ENCODE measurements at regions not wholly inside any gene's neighbourhood (a gene's known extent, or its start where the extent isn't known, plus 50 kb on each side); places are given as distances from the start of the nearest gene placed in this dataset.

GRCh38 chr18:52002600-52002999 lies 337.4 kb upstream of the DCC start:
- Histone ChIP-seq H3K4me1 (replicated peaks in 1 of 4; ENCODE audit: control insufficient read depth in 3 of 4, insufficient read depth in 4 of 4, low read length in 3 of 4) (peaks cover 0 to 3% (median 0%) of the 10 kb centered on the region in 4 experiments; a peak in 1 of 7 replicates), H3K79me2 (ENCODE audit: control insufficient read depth in 1 of 2, insufficient read depth in 2 of 2, low read length in 2 of 2) (no peaks in the 10 kb centered on the region), H4K20me1 (replicated peaks in 1 of 2; ENCODE audit: control insufficient read depth in 1 of 2, insufficient read depth in 2 of 2, low read length in 2 of 2) (no peaks in the 10 kb centered on the region), H3K79me1 (ENCODE audit: low read depth, low read length) (no peaks in the 10 kb centered on the region), H3K36me3 (ENCODE audit: control insufficient read depth in 2 of 4, insufficient read depth in 4 of 4, low read length in 3 of 4) (no peaks in the 10 kb centered on the region), H4K91ac (replicated peaks; ENCODE audit: insufficient read length, low read length) (no peak overlapping the region), H2BK20ac (ENCODE audit: low read length) (no peak overlapping the region), H3K23ac (ENCODE audit: insufficient read length) (no peak overlapping the region), H3K23me2 (ENCODE audit: low read depth, low read length) (no peaks in the 10 kb centered on the region), H3K9ac (replicated peaks in 1 of 4; ENCODE audit: extremely low read depth in 1 of 4, low read depth in 3 of 4, low read length in 3 of 4) (no peak overlapping the region), H3K27ac (ENCODE audit: low read depth, low read length) (no peak overlapping the region), H2BK12ac (ENCODE audit: low read depth, low read length) (no peak overlapping the region), H2BK15ac (ENCODE audit: low read length) (no peak overlapping the region), H4K8ac (ENCODE audit: extremely low read depth, insufficient read depth, low read length) (no peak overlapping the region), H2AK5ac (ENCODE audit: low read depth, low read length) (no peak overlapping the region), H2AFZ (ENCODE audit: low read length) (no peak overlapping the region), H3K14ac (ENCODE audit: insufficient read length) (no peak overlapping the region), H3K9me3 (ENCODE audit: insufficient read depth in 2 of 2, low read depth in 1 of 2, low read length in 1 of 2) (no peaks in the 10 kb centered on the region), H4K5ac (ENCODE audit: insufficient read length, low read depth, low read length) (no peak overlapping the region), H3K27me3 (replicated peaks in 1 of 4; ENCODE audit: control insufficient read depth in 3 of 4, extremely low read depth in 1 of 4, insufficient read depth in 3 of 4, low read length in 3 of 4) (no peaks in the 10 kb centered on the region), H2BK120ac (replicated peaks; ENCODE audit: low read depth, low read length) (no peak overlapping the region), H3K4ac (replicated peaks; ENCODE audit: insufficient read length, low read depth, low read length) (no peak overlapping the region), H3K4me2 (ENCODE audit: insufficient read depth in 1 of 2, low read depth in 2 of 2, low read length in 2 of 2) (no peak overlapping the region), H2BK5ac (ENCODE audit: low read depth, low read length) (no peak overlapping the region), H3K18ac (ENCODE audit: extremely low read depth, low read length) (no peak overlapping the region), H3K4me3 (ENCODE audit: extremely low read depth in 1 of 4, insufficient read depth in 2 of 4, low read depth in 3 of 4, low read length in 4 of 4) (no peak overlapping the region), H3K56ac (replicated peaks; ENCODE audit: insufficient read length, low read depth, low read length) (no peak overlapping the region)
- no peak for FAIRE-seq
- 94% methylated on average over 6 of the region's 6 CpGs; no CpG with 5 or more reads in 1 of the 2 experiments for WGBS, 2 experiments (ENCODE audit: extremely low coverage in 1 of 2, insufficient coverage in 1 of 2, insufficient read length in 1 of 2, insufficient replicate concordance in 2 of 2, low coverage in 1 of 2, low lambda C conversion rate in 2 of 2, missing lambda C conversion rate in 1 of 2)
- POLR2A ChIA-PET (ENCODE audit: partially characterized antibody): no interaction called here
- CTCF ChIA-PET (ENCODE audit: partially characterized antibody): interaction anchor here (0.7 to 1.4 kb wide), 2 partner anchors 10 to 518 kb away, joined by 3 read pairs; no protein-coding TSS in a partner anchor
- no peak for DNase-seq (ENCODE audit: low read depth in 1 of 2, low spot score in 2 of 2)
- TF ChIP-seq SIX5 (IDR thresholded peaks at IDR 0.05; ENCODE audit: low read depth, low read length) (no peak), RXRA (IDR thresholded peaks at IDR 0.05; ENCODE audit: insufficient read depth, low read depth, low read length) (no peak), TAF1 (IDR thresholded peaks at IDR 0.05; ENCODE audit: low read depth, low read length) (no peak), CHD1 (IDR thresholded peaks at IDR 0.05; ENCODE audit: low read depth, low read length) (no peak), SIRT6 (IDR thresholded peaks at IDR 0.05; ENCODE audit: low read length) (no peak), SP2 (IDR thresholded peaks at IDR 0.05; ENCODE audit: low read length) (no peak), CTCF (IDR thresholded peaks at IDR 0.05; ENCODE audit: control extremely low read depth in 1 of 3, insufficient read depth in 1 of 3, low read depth in 1 of 3, low read length in 3 of 3) (no peak), SP4 (IDR thresholded peaks at IDR 0.05; ENCODE audit: low read length) (no peak)
